Activated T-cell treated with anti-CD3 and anti-CD28 coated beads, Interleukin-2, amount 50 U/mL, for 24 hours (primary cell): ENCODE measurements at regions not wholly inside any gene's neighbourhood (a gene's known extent, or its start where the extent isn't known, plus 50 kb on each side); places are given as distances from the start of the nearest gene placed in this dataset.

Experiments used
- DNase-seq: peaks from one replicate; pipeline ENCODE4 v3.0.0-alpha.2; 2020
- H3K27ac Mint-ChIP-seq: 2 replicates; pipeline ENCODE4 v1.8.0; 2020; ENCODE audit warnings: mild to moderate bottlenecking, mixed read lengths
- H3K27me3 Mint-ChIP-seq: 2 replicates; pipeline ENCODE4 v1.8.0; 2020; ENCODE audit warnings: mixed read lengths
- H3K36me3 Mint-ChIP-seq: 2 replicates; pipeline ENCODE4 v1.8.0; 2020; ENCODE audit warnings: low read depth, mixed read lengths
- H3K4me1 Mint-ChIP-seq: 2 replicates; pipeline ENCODE4 v1.8.0; 2020; ENCODE audit warnings: low read depth, mixed read lengths
- H3K4me3 Mint-ChIP-seq: 2 replicates; pipeline ENCODE4 v1.8.0; 2020; ENCODE audit warnings: mild to moderate bottlenecking, moderate library complexity, mixed read lengths
- H3K9me3 Mint-ChIP-seq: 2 replicates; pipeline ENCODE4 v1.8.0; 2020; ENCODE audit warnings: mixed read lengths

GRCh38 chr2:13604951-13605661 is 888.4 kb downstream of the TRIB2 start:
- H3K36me3 Mint-ChIP-seq = no peaks in the 10 kb centered on the region
- no peaks in the 10 kb centered on the region for H3K4me1 Mint-ChIP-seq
- no peaks in the 10 kb centered on the region for H3K27me3 Mint-ChIP-seq
- H3K9me3 Mint-ChIP-seq = no peaks in the 10 kb centered on the region
- H3K27ac Mint-ChIP-seq = no peak overlapping the region
- no peak for DNase-seq
- H3K4me3 Mint-ChIP-seq = no peak overlapping the region

DNA sequence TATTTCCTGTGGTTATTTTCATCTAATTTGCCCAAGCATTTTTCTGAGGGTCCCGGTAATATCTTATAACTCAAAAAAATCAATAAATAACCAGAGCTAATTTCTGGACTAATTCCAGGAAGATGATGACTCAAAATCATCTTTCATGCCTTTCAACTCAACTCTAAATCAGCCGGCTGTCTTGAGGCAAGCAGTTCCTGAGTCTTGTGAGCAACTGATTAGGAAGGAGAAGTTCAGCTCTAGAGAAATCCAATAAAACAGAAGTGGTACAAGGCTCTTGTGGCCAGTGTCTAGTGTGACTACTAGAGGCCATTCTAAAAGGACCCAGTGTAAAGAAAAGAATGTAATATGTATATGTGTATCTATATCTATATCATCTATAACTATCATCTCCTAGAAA is 890.4 kb downstream of the TRIB2 start:
- Mint-ChIP-seq H3K36me3 (no peaks in the 10 kb centered on the region), H3K4me1 (no peaks in the 10 kb centered on the region), H3K4me3 (no peak overlapping the region), H3K9me3 (peaks cover 6% of the 10 kb centered on the region), H3K27ac (no peak overlapping the region), H3K27me3 (no peaks in the 10 kb centered on the region)
- no peak for DNase-seq

- no peaks in the 10 kb centered on the region for H3K27me3 Mint-ChIP-seq
- no peak overlapping the region for H3K27ac Mint-ChIP-seq
- DNase-seq = no peak
- H3K4me3 Mint-ChIP-seq = no peak overlapping the region
- no peaks in the 10 kb centered on the region for H3K4me1 Mint-ChIP-seq
- H3K36me3 Mint-ChIP-seq = no peaks in the 10 kb centered on the region
- H3K9me3 Mint-ChIP-seq = peaks cover 6% of the 10 kb centered on the region
Observed at GRCh38 chr2:13611939-13612338, 895.2 kb downstream of the TRIB2 start.

- H3K36me3 Mint-ChIP-seq = no peaks in the 10 kb centered on the region
- DNase-seq = no peak
- no peaks in the 10 kb centered on the region for H3K27me3 Mint-ChIP-seq
- H3K9me3 Mint-ChIP-seq = peaks cover 22% of the 10 kb centered on the region
- H3K27ac Mint-ChIP-seq = no peak overlapping the region
- H3K4me3 Mint-ChIP-seq = no peak overlapping the region
- H3K4me1 Mint-ChIP-seq = no peaks in the 10 kb centered on the region
Observed at GRCh38 chr2:13616059-13616458, 899.3 kb downstream of the TRIB2 start.

GRCh38 chr2:13616616-13617015 is 899.9 kb downstream of the TRIB2 start:
- Mint-ChIP-seq H3K9me3 (peaks cover 22% of the 10 kb centered on the region), H3K4me1 (no peaks in the 10 kb centered on the region)
- no peak for DNase-seq

GRCh38 chr2:13628122-13628521 is 911.4 kb downstream of the TRIB2 start:
- H3K9me3 Mint-ChIP-seq = peaks cover 17% of the 10 kb centered on the region
- H3K4me3 Mint-ChIP-seq = no peak overlapping the region
- no peaks in the 10 kb centered on the region for H3K27me3 Mint-ChIP-seq
- H3K36me3 Mint-ChIP-seq = no peaks in the 10 kb centered on the region
- no peak overlapping the region for H3K27ac Mint-ChIP-seq
- H3K4me1 Mint-ChIP-seq = no peaks in the 10 kb centered on the region
- no peak for DNase-seq

More at GRCh38 chr2:13616616-13617015, 899.9 kb downstream of the TRIB2 start:
- H3K27me3 Mint-ChIP-seq = no peaks in the 10 kb centered on the region
- no peak overlapping the region for H3K27ac Mint-ChIP-seq
- no peak overlapping the region for H3K4me3 Mint-ChIP-seq
- no peaks in the 10 kb centered on the region for H3K36me3 Mint-ChIP-seq

DNA sequence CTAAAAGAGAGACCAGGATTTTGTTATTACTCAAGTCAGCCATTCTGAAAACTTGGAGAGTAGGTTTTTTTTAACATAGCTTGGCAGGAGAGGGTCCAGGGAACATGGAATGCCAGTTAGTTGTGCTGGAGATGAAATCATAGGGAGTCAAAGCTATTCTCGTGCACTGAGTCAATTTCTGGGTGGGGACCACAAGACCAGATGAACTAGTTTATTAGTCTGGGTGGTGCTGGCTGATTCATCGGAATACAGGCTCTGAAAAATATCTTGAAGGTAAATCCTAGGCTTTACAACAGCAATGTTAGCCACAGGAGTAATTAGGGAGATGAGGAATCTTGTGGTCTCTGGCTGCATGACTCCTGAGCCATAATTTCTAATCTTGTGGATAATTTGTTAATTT is 921.4 kb downstream of the TRIB2 start:
- H3K27ac Mint-ChIP-seq = no peak overlapping the region

GRCh38 chr2:13649918-13650317 is 933.2 kb downstream of the TRIB2 start:
- DNase-seq = no peak
- Mint-ChIP-seq H3K4me3 (no peak overlapping the region), H3K27ac (no peak overlapping the region), H3K36me3 (no peaks in the 10 kb centered on the region), H3K27me3 (no peaks in the 10 kb centered on the region), H3K4me1 (no peaks in the 10 kb centered on the region), H3K9me3 (peaks cover 14% of the 10 kb centered on the region)

More for the DNA sequence above, 921.4 kb downstream of the TRIB2 start:
- peaks cover 2% of the 10 kb centered on the region for H3K9me3 Mint-ChIP-seq
- no peaks in the 10 kb centered on the region for H3K36me3 Mint-ChIP-seq
- H3K4me1 Mint-ChIP-seq = no peaks in the 10 kb centered on the region
- DNase-seq = no peak
- no peak overlapping the region for H3K4me3 Mint-ChIP-seq
- no peaks in the 10 kb centered on the region for H3K27me3 Mint-ChIP-seq

- Mint-ChIP-seq H3K4me1 (no peaks in the 10 kb centered on the region), H3K36me3 (no peaks in the 10 kb centered on the region), H3K27me3 (no peaks in the 10 kb centered on the region), H3K27ac (no peak overlapping the region), H3K9me3 (peaks cover 14% of the 10 kb centered on the region), H3K4me3 (no peak overlapping the region)
- DNase-seq = no peak
Observed at GRCh38 chr2:13650586-13651180, 933.9 kb downstream of the TRIB2 start.

DNA sequence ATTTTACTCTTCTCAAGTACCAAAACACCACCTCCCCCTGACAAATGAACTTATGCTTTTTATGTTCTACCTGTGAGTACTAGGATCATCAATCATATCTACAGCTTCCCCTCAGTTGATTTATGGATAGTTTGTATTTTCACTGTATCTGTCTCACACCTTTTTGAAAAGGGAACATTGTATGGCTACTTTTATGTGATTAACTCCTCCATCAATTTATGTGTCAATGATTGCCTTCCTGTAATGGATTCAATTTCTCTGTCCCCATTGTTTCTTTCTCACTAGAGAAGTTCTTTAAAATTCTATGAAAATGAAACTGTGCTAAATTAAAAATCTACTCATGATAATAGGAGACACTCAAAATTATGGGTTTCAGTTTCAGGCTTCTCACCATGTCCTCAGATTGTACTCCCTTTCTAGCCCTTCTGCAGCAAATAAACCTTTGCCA is 935.0 kb downstream of the TRIB2 start:
- Mint-ChIP-seq H3K9me3 (peaks cover 14% of the 10 kb centered on the region), H3K36me3 (no peaks in the 10 kb centered on the region), H3K27me3 (no peaks in the 10 kb centered on the region), H3K4me1 (no peaks in the 10 kb centered on the region), H3K4me3 (no peak overlapping the region), H3K27ac (no peak overlapping the region)
- DNase-seq = no peak

DNA sequence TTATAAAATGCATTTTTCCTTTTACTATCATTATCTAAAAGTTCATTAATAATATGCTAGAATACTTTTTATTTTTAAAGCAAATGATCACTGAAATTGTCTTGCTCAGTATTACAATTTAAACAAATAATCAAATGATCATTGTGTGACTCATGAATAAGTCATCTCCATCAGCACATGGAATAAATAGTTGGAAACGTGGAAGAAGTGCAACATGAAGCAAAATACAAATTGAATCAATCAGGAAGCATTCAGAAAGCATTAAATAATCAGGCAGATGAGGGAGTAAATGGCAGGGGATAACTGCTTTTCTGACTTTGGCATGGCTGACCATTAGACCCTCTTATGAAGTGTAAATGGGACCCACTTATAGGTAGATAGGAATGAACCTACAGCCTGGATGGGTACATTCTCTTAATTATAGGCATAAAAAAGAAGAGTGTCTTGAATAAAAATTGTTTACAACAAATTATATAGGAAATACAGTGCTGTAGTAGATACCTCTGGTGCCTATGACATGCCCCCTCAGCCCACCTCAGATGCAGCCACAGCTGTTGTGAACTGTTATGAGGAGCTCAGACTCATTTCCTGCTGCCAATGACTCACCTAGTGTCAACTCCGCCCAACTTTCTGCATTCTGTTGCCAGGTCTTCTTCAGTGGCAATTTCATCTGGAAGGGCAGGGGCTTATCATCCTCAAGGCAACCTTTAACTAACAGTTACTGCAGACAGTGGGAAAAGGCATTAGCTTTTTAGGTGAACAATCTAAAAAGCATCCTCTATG is 936.0 kb downstream of the TRIB2 start:
- Mint-ChIP-seq H3K27me3 (no peaks in the 10 kb centered on the region), H3K36me3 (no peaks in the 10 kb centered on the region), H3K4me3 (no peak overlapping the region), H3K4me1 (no peaks in the 10 kb centered on the region), H3K9me3 (peaks cover 12% of the 10 kb centered on the region), H3K27ac (no peak overlapping the region)
- no peak for DNase-seq

- DNase-seq = no peak
- no peak overlapping the region for H3K4me3 Mint-ChIP-seq
- H3K9me3 Mint-ChIP-seq = peaks cover 12% of the 10 kb centered on the region
- no peak overlapping the region for H3K27ac Mint-ChIP-seq
- no peaks in the 10 kb centered on the region for H3K36me3 Mint-ChIP-seq
- H3K4me1 Mint-ChIP-seq = no peaks in the 10 kb centered on the region
- H3K27me3 Mint-ChIP-seq = no peaks in the 10 kb centered on the region
Observed at GRCh38 chr2:13654416-13654815, 937.7 kb downstream of the TRIB2 start.

- Mint-ChIP-seq H3K36me3 (no peaks in the 10 kb centered on the region), H3K27me3 (no peaks in the 10 kb centered on the region), H3K4me1 (no peaks in the 10 kb centered on the region), H3K4me3 (no peak overlapping the region), H3K27ac (no peak overlapping the region), H3K9me3 (peaks cover 6% of the 10 kb centered on the region)
- no peak for DNase-seq
Observed at GRCh38 chr2:13660231-13660630, 943.5 kb downstream of the TRIB2 start.

DNA sequence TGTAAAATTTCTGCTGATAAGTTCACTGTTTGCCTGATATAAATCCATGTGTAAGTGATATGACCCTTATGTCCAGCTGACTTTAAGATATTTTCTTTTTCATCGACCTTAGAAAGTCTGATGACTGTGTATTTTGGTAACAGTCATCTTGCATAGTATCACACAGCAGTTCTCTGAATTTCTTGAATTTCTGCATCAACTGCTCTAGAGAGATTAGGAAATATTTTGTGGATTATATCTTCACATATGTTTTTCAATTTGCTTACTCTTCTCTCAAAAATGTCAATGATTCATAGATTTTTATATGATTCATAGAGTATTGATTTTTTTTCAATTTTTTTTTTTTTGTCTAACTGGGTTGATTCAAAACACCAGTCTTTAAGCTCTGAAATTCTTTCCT is 945.3 kb downstream of the TRIB2 start:
- H3K9me3 Mint-ChIP-seq = peaks cover 3% of the 10 kb centered on the region
- H3K27me3 Mint-ChIP-seq = no peaks in the 10 kb centered on the region
- DNase-seq = no peak
- no peak overlapping the region for H3K27ac Mint-ChIP-seq
- H3K36me3 Mint-ChIP-seq = no peaks in the 10 kb centered on the region
- H3K4me1 Mint-ChIP-seq = no peaks in the 10 kb centered on the region
- no peak overlapping the region for H3K4me3 Mint-ChIP-seq
